Kidney (tissue), 13 donors: ENCODE measurements at regions not wholly inside any gene's neighbourhood (a gene's known extent, or its start where the extent isn't known, plus 50 kb on each side); places are given as distances from the start of the nearest gene placed in this dataset.

Source experiments
- DNase-seq, 5 donors: peaks; one replicate each; pipeline ENCODE4 v3.0.0-alpha.2; 2013 to 2020
- FAIRE-seq: peaks from 2 replicates; lab custom pipeline; 2012; peaks lifted over from hg19 to GRCh38; lab: Jason Lieb, UNC
- H3K27ac ChIP-seq, 2 donors: one replicate each; pipeline ENCODE4 v1.7.0; 2013; ENCODE audit warnings: low read depth in 2 of 2, low read length in 2 of 2, inconsistent platforms in 1 of 2
- H3K27me3 ChIP-seq: one replicate; pipeline ENCODE4 v1.7.1; 2013; ENCODE audit warnings: low read length, inconsistent platforms; ENCODE audit not compliant: control insufficient read depth, insufficient read depth
- H3K36me3 ChIP-seq, 3 donors: one replicate each; pipeline versions ENCODE4 v1.7.0 to v1.7.1; 2013; ENCODE audit warnings: low read length in 3 of 3, control low read depth in 1 of 3, inconsistent platforms in 1 of 3; ENCODE audit not compliant: insufficient read depth in 3 of 3, control insufficient read depth in 2 of 3
- H3K4me1 ChIP-seq, 3 donors: one replicate each; pipeline versions ENCODE4 v1.7.0 to v1.7.1; 2013; ENCODE audit warnings: low read length in 3 of 3, inconsistent platforms in 1 of 3, low read depth in 1 of 3; ENCODE audit not compliant: control insufficient read depth in 2 of 3, insufficient read depth in 2 of 3
- H3K4me3 ChIP-seq, 3 donors: one replicate each; pipeline versions ENCODE4 v1.7.0 to v1.8.1; 2013; ENCODE audit warnings: low read length in 3 of 3, control low read depth in 1 of 3, inconsistent platforms in 1 of 3
- H3K9ac ChIP-seq, 3 donors: one replicate each; pipeline versions ENCODE4 v1.7.0 to v1.7.1; 2013; ENCODE audit warnings: low read length in 3 of 3, control low read depth in 1 of 3, inconsistent platforms in 1 of 3
- H3K9me3 ChIP-seq, 3 donors: one replicate each; pipeline versions ENCODE4 v1.7.0 to v1.7.1; 2013; ENCODE audit warnings: low read length in 3 of 3, control low read depth in 1 of 3, inconsistent platforms in 1 of 3; ENCODE audit not compliant: control insufficient read depth in 2 of 3, insufficient read depth in 1 of 3
- CTCF ChIP-seq: IDR thresholded peaks from 3 replicates; pipeline ENCODE4 v1.5.1; 2012; ENCODE audit warnings: mild to moderate bottlenecking, moderate library complexity, borderline replicate concordance; ENCODE audit not compliant: insufficient read depth; ENCODE audit errors: extremely low read depth
- intact Hi-C: fragments of 100-400 bp; cut with DNase I; formaldehyde crosslinking; loops from one replicate; pipeline ENCODE4 v1.11.1; 2022
- donor health status: control.
- donor health status: control.
- donor health status: control.
- donor health status: control.
- donor health status: control.
- donor health status: DM: yes; HTN: yes; CAD: no.
- donor health status: Normal renal cell carcinoma (clear cell type).

GRCh38 chr5:7010591-7010990 lies 297.4 kb downstream of the TENT4A start:
- H3K9ac ChIP-seq, result no peak overlapping the region
- H3K9me3 ChIP-seq, result no peaks in the 10 kb centered on the region
- no peaks in the 10 kb centered on the region for H3K4me1 ChIP-seq
- no peaks in the 10 kb centered on the region for H3K36me3 ChIP-seq
- no peaks in the 10 kb centered on the region for H3K27me3 ChIP-seq
- TF ChIP-seq CTCF, result no peak
- intact Hi-C loops, result no loop called here
- FAIRE-seq (no peak), DNase-seq (peak in 3 of 5 donors; percentile 16 to 63 (median 18))
- no peak overlapping the region for H3K4me3 ChIP-seq
- no peak overlapping the region for H3K27ac ChIP-seq

- Histone ChIP-seq H3K4me1 (no peaks in the 10 kb centered on the region), H3K36me3 (no peaks in the 10 kb centered on the region), H3K27ac (no peak overlapping the region), H3K27me3 (no peaks in the 10 kb centered on the region), H3K4me3 (no peak overlapping the region), H3K9me3 (no peaks in the 10 kb centered on the region), H3K9ac (no peak overlapping the region)
- TF ChIP-seq CTCF, result no peak
- DNase-seq, result no peak
- no peak for FAIRE-seq
- intact Hi-C loops, result no loop called here
These were observed 298.8 kb downstream of the TENT4A start for GRCh38 chr5:7012057-7012456.

GRCh38 chr5:7014611-7015010 lies 301.4 kb downstream of the TENT4A start:
- intact Hi-C loops, result no loop called here

More at GRCh38 chr5:7014611-7015010, 301.4 kb downstream of the TENT4A start:
- H3K9ac ChIP-seq, result no peak overlapping the region
- H3K27ac ChIP-seq, result no peak overlapping the region
- FAIRE-seq (no peak), DNase-seq (no peak)
- H3K36me3 ChIP-seq, result no peaks in the 10 kb centered on the region
- no peaks in the 10 kb centered on the region for H3K9me3 ChIP-seq
- no peak for TF ChIP-seq CTCF
- no peak overlapping the region for H3K4me3 ChIP-seq
- H3K4me1 ChIP-seq, result no peaks in the 10 kb centered on the region
- H3K27me3 ChIP-seq, result no peaks in the 10 kb centered on the region
